Progenitor cell of endocrine pancreas (in vitro differentiated cells): ENCODE measurements at regions not wholly inside any gene's neighbourhood (a gene's known extent, or its start where the extent isn't known, plus 50 kb on each side); places are given as distances from the start of the nearest gene placed in this dataset.

Experiments
- DNase-seq: peaks from one replicate; pipeline ENCODE4 v3.0.0; 2021; ENCODE audit warnings: low spot score; ENCODE audit not compliant: unreplicated experiment
- H3K27ac Mint-ChIP-seq: 2 replicates; pipeline ENCODE4 v1.8.0; 2021; ENCODE audit warnings: mild to moderate bottlenecking, moderate library complexity, mixed read lengths
- H3K27me3 Mint-ChIP-seq: 2 replicates; pipeline ENCODE4 v1.8.0; 2021; ENCODE audit warnings: mixed read lengths
- H3K36me3 Mint-ChIP-seq: 2 replicates; pipeline ENCODE4 v1.8.0; 2022; ENCODE audit warnings: mixed read lengths; ENCODE audit not compliant: insufficient read depth
- H3K4me1 Mint-ChIP-seq: 2 replicates; pipeline ENCODE4 v1.8.0; 2021; ENCODE audit warnings: low read depth, mixed read lengths
- H3K4me3 Mint-ChIP-seq: 2 replicates; pipeline ENCODE4 v1.8.0; 2021; ENCODE audit warnings: low read depth, mild to moderate bottlenecking, moderate library complexity, mixed read lengths
- H3K9me3 Mint-ChIP-seq: 2 replicates; pipeline ENCODE4 v1.8.0; 2021; ENCODE audit warnings: low read depth, mixed read lengths
- TF ChIP-seq, protein P1 (sequence below): fragments of 200-600 bp; sonication (generic); IDR thresholded peaks from one replicate; pipeline ENCODE4 v1.5.0; 2021; ENCODE audit warnings: antibody characterized with exemption, mild to moderate bottlenecking; ENCODE audit not compliant: unreplicated experiment

DNA sequence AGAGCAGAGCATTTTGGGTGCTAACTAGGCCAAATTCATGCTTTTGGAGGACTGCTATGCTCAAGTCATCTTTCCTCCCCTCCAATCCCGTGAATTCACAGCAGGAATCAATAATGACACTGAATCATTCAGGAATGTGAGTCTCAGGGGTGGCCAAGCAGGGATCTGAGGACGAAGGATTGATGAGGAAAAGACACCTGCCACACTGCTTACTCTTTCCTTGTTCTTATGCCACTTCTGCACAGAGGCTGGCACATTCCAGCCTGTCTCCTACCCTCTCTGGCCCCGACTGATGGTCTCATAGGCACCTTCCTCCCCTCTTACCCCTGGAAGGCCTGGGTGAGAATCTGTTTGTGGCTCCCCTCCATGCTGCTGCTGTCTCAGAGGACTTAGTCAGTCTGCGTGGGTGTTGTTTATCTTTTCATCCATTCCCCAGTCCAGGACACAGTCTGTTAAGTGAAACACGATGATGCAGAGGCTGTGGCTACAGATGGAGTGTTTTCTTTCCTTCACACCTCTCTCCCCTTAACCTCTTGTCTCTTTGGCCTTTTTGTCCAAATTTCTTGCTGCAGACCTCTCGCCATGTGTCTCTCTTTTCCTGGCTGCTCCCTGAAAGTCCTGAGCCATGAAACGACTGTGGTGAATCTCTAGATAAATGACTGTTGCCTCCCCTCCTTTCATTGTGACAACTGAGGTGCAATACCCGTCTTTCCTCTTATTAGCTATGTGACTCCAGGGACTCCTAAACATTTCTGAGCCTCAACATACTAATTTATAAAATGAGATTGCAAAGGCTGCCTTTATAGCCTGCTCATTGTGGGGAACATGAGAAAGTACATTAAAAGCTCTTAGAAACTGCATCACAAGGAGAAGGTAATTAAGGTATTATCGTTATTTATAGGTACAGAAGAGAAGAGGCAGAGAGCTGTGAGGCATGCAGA lies 86.9 kb downstream of the RDH14 start:
- Mint-ChIP-seq H3K9me3 (no peaks in the 10 kb centered on the region), H3K27ac (peak overlapping the region; percentile 65), H3K4me1 (peaks cover 4% of the 10 kb centered on the region), H3K4me3 (no peak overlapping the region), H3K27me3 (peaks cover 17% of the 10 kb centered on the region), H3K36me3 (no peaks in the 10 kb centered on the region)
- DNase-seq, result no peak
- TF ChIP-seq, protein P1, sequence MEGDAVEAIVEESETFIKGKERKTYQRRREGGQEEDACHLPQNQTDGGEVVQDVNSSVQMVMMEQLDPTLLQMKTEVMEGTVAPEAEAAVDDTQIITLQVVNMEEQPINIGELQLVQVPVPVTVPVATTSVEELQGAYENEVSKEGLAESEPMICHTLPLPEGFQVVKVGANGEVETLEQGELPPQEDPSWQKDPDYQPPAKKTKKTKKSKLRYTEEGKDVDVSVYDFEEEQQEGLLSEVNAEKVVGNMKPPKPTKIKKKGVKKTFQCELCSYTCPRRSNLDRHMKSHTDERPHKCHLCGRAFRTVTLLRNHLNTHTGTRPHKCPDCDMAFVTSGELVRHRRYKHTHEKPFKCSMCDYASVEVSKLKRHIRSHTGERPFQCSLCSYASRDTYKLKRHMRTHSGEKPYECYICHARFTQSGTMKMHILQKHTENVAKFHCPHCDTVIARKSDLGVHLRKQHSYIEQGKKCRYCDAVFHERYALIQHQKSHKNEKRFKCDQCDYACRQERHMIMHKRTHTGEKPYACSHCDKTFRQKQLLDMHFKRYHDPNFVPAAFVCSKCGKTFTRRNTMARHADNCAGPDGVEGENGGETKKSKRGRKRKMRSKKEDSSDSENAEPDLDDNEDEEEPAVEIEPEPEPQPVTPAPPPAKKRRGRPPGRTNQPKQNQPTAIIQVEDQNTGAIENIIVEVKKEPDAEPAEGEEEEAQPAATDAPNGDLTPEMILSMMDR, result no peak

- Mint-ChIP-seq H3K36me3 (no peaks in the 10 kb centered on the region), H3K4me3 (no peak overlapping the region), H3K27me3 (peaks cover 5% of the 10 kb centered on the region), H3K4me1 (no peaks in the 10 kb centered on the region), H3K27ac (no peak overlapping the region), H3K9me3 (peaks cover 2% of the 10 kb centered on the region)
- DNase-seq, result no peak
- TF ChIP-seq, protein P1, result no peak
These were observed 92.6 kb downstream of the RDH14 start for GRCh38 chr2:18467749-18468360.

DNA sequence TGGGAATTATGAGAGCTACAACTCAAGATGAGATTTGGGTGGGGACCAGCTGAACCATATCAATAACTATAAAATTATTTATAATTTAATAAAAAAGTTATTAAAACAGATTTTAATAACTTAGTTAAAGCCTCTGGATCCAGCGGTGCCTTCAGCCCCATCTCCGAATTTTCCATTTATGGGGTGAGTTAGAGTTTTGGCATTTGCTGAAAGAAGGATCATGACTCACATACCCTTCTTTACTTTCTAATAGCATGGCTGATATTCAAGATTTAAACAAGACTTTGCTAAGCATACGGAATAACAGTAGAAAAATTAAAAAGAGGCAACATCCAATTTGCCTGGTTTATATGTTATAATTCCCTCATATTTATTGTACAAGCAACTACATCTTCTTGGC lies 94.5 kb downstream of the RDH14 start:
- TF ChIP-seq, protein P1, result no peak
- no peak overlapping the region for H3K27ac Mint-ChIP-seq

DNA sequence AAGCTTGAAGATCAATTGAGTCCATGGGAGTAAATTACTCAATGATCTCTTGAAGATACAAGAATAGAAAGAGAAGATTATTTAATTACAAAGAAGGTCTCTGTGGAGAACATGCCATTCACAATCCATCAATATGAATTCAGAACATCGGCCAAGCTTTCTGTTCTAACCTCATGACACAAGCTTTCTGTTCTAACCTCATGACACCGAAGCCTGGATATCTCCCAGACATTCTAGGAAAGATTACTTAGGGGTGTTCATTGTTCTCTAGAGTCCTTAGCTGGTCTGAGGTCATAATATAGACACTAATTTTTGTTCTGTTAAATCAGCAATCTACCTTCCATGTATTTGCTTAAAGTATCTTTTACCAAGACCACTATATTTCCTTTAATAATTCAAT lies 95.5 kb downstream of the RDH14 start:
- TF ChIP-seq, protein P1, result no peak
- no peaks in the 10 kb centered on the region for H3K4me1 Mint-ChIP-seq
- H3K36me3 Mint-ChIP-seq, result no peaks in the 10 kb centered on the region
- no peak for DNase-seq
- peaks cover 5% of the 10 kb centered on the region for H3K9me3 Mint-ChIP-seq
- no peak overlapping the region for H3K4me3 Mint-ChIP-seq
- no peak overlapping the region for H3K27ac Mint-ChIP-seq
- peaks cover 6% of the 10 kb centered on the region for H3K27me3 Mint-ChIP-seq

More for the DNA sequence above, 94.5 kb downstream of the RDH14 start:
- DNase-seq, result no peak
- H3K4me1 Mint-ChIP-seq, result no peaks in the 10 kb centered on the region
- H3K9me3 Mint-ChIP-seq, result peaks cover 5% of the 10 kb centered on the region
- no peak overlapping the region for H3K4me3 Mint-ChIP-seq
- no peaks in the 10 kb centered on the region for H3K36me3 Mint-ChIP-seq
- peaks cover 7% of the 10 kb centered on the region for H3K27me3 Mint-ChIP-seq

DNA sequence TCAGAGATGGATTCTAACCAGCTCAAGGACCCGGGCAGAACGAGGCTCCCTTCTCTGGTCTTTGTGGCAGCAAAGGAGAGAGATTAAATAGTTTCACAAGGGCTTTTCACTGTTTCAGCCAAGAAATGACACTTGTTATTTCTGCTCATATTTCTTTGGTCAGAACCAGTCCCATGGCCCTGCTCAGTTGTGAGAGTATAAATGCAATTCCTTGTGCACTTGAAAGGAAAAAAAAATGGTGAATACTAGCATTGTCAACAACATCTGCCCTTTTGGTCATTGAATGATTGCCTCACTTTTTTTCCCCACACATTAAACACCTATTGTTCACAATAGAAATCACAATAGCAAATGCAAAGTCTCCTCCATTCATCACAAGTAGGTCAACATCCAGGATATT lies 104.4 kb downstream of the RDH14 start:
- no peaks in the 10 kb centered on the region for H3K36me3 Mint-ChIP-seq
- no peak for DNase-seq
- H3K27ac Mint-ChIP-seq, result no peak overlapping the region
- H3K27me3 Mint-ChIP-seq, result peaks cover 4% of the 10 kb centered on the region
- TF ChIP-seq, protein P1, result no peak
- H3K9me3 Mint-ChIP-seq, result peaks cover 9% of the 10 kb centered on the region
- H3K4me3 Mint-ChIP-seq, result no peak overlapping the region
- peaks cover 11% of the 10 kb centered on the region for H3K4me1 Mint-ChIP-seq
